IMR-90 (cell line): ENCODE measurements at regions not wholly inside any gene's neighbourhood (a gene's known extent, or its start where the extent isn't known, plus 50 kb on each side); places are given as distances from the start of the nearest gene placed in this dataset.

Source experiments
- ATAC-seq: fragments of 200-7000 bp; cut with Tn5 transposase; 2 replicates; pipeline ENCODE4 v1.9.1; 2020; ENCODE audit warnings: low read depth, mild to moderate bottlenecking, moderate library complexity
- BruUV-seq: library from RNA; stranded (reverse); fragments of 400-500 nt; replicated peaks from 2 replicates; lab custom pipeline; 2021; lab: Mats Ljungman, UMichigan
- CTCF ChIA-PET: fragments of 300-600 bp; formaldehyde crosslinking; extraction: SDS; loops from one replicate; lab custom pipeline; 2021; ENCODE audit warnings: antibody characterized with exemption; lab: Yijun Ruan, JAX
- POLR2A ChIA-PET: fragments of 300-600 bp; sonication (Branson Sonifier 250); formaldehyde crosslinking; loops from one replicate; lab custom pipeline; 2022; ENCODE audit warnings: antibody characterized with exemption; ENCODE audit not compliant: unreplicated experiment; lab: Charles Lee
- DNase-seq: peaks from one replicate; pipeline ENCODE4 v3.0.0; 2013
- H2AFZ ChIP-seq: replicated peaks from 2 replicates; pipeline ENCODE3; 2013; ENCODE audit warnings: low read length, mild to moderate bottlenecking; ENCODE audit not compliant: poor library complexity
- H2AK5ac ChIP-seq: 2 replicates; pipeline ENCODE4 v1.6.1; 2013; ENCODE audit warnings: low read depth, low read length, inconsistent platforms
- H2AK9ac ChIP-seq: replicated peaks from 2 replicates; pipeline ENCODE3; 2013; ENCODE audit warnings: mild to moderate bottlenecking, low read depth, low read length, moderate library complexity; ENCODE audit not compliant: poor library complexity
- H2BK120ac ChIP-seq: 2 replicates; pipeline ENCODE4 v1.6.1; 2013; ENCODE audit warnings: low read depth, low read length, inconsistent platforms
- H2BK15ac ChIP-seq: 3 replicates; pipeline ENCODE4 v1.6.1; 2013; ENCODE audit warnings: low read depth, low read length, inconsistent platforms
- H2BK20ac ChIP-seq: 2 replicates; pipeline ENCODE4 v1.6.1; 2013; ENCODE audit warnings: low read depth, mild to moderate bottlenecking, inconsistent platforms, low read length, moderate library complexity
- H2BK5ac ChIP-seq: 2 replicates; pipeline ENCODE4 v1.6.1; 2013; ENCODE audit warnings: mild to moderate bottlenecking, low read depth, low read length, inconsistent platforms; ENCODE audit not compliant: poor library complexity, severe bottlenecking
- H3K14ac ChIP-seq: replicated peaks from 2 replicates; pipeline ENCODE4 v1.6.1; 2013; ENCODE audit warnings: low read depth, low read length, inconsistent platforms
- H3K18ac ChIP-seq: 2 replicates; pipeline ENCODE4 v1.6.1; 2013; ENCODE audit warnings: low read depth, low read length, control low read depth
- H3K23ac ChIP-seq: 2 replicates; pipeline ENCODE4 v1.6.1; 2013; ENCODE audit warnings: low read depth, low read length, inconsistent platforms
- H3K27ac ChIP-seq: 2 replicates; pipeline ENCODE4 v1.5.1; 2013; ENCODE audit warnings: mild to moderate bottlenecking, control low read depth, low read length; ENCODE audit not compliant: insufficient read depth
- H3K27me3 ChIP-seq: 2 replicates; pipeline ENCODE4 v1.6.1; 2013; ENCODE audit warnings: low read length; ENCODE audit not compliant: control insufficient read depth, insufficient read depth
- H3K36me3 ChIP-seq: 2 replicates; pipeline ENCODE4 v1.6.1; 2013; ENCODE audit warnings: low read length, mixed read lengths; ENCODE audit not compliant: control insufficient read depth, insufficient read depth
- H3K4ac ChIP-seq: 2 replicates; pipeline ENCODE4 v1.6.1; 2013; ENCODE audit warnings: low read depth, low read length, inconsistent platforms
- H3K4me1 ChIP-seq: 2 replicates; pipeline ENCODE4 v1.6.1; 2013; ENCODE audit warnings: low read length, mixed read lengths; ENCODE audit not compliant: control insufficient read depth, insufficient read depth
- H3K4me2 ChIP-seq: 2 replicates; pipeline ENCODE4 v1.6.1; 2013; ENCODE audit warnings: low read depth, mild to moderate bottlenecking, control low read depth, low read length, moderate library complexity
- H3K4me3 ChIP-seq: 2 replicates; pipeline ENCODE4 v1.5.1; 2013; ENCODE audit warnings: low read depth, mild to moderate bottlenecking, control low read depth, low read length, moderate library complexity; ENCODE audit not compliant: insufficient read depth
- H3K56ac ChIP-seq: 2 replicates; pipeline ENCODE4 v1.6.1; 2013; ENCODE audit warnings: low read length, inconsistent platforms; ENCODE audit not compliant: insufficient read depth; ENCODE audit errors: extremely low read depth
- H3K79me1 ChIP-seq, 2 experiments: 2 replicates each; pipeline ENCODE4 v1.6.1; 2013; ENCODE audit warnings: low read length in 2 of 2, inconsistent platforms in 1 of 2, low read depth in 1 of 2
- H3K9ac ChIP-seq: 2 replicates; pipeline ENCODE4 v1.6.1; 2013; ENCODE audit warnings: low read depth, low read length, control low read depth
- H3K9me1 ChIP-seq: 2 replicates; pipeline ENCODE4 v1.6.1; 2013; ENCODE audit warnings: low read length, inconsistent platforms; ENCODE audit not compliant: insufficient read depth
- H3K9me3 ChIP-seq: 2 replicates; pipeline ENCODE4 v1.6.1; 2013; ENCODE audit warnings: low read length; ENCODE audit not compliant: control insufficient read depth, insufficient read depth
- H4K20me1 ChIP-seq: 2 replicates; pipeline ENCODE4 v1.6.1; 2013; ENCODE audit warnings: low read length, inconsistent platforms; ENCODE audit not compliant: insufficient read depth
- H4K5ac ChIP-seq: 2 replicates; pipeline ENCODE4 v1.6.1; 2013; ENCODE audit warnings: mild to moderate bottlenecking, low read depth, low read length, control low read depth
- H4K8ac ChIP-seq, 2 experiments: 2 replicates each; pipeline ENCODE4 v1.6.1; 2013; ENCODE audit warnings: low read depth in 2 of 2, low read length in 2 of 2, control low read depth in 1 of 2, inconsistent platforms in 1 of 2
- H4K91ac ChIP-seq: 2 replicates; pipeline ENCODE4 v1.6.1; 2013; ENCODE audit warnings: low read depth, low read length, inconsistent platforms; ENCODE audit not compliant: insufficient read depth
- CHD1 ChIP-seq: IDR thresholded peaks from 2 replicates; pipeline ENCODE4 v1.6.1; 2012; ENCODE audit warnings: low read depth, low read length, improper control_type of control experiment
- CTCF ChIP-seq: conservative IDR thresholded peaks from 2 replicates; pipeline ENCODE4 v1.5.1; 2012; ENCODE audit warnings: mild to moderate bottlenecking, low read depth, low read length, improper control_type of control experiment
- MXI1 ChIP-seq: IDR thresholded peaks from 2 replicates; pipeline ENCODE4 v1.6.1; 2012; ENCODE audit warnings: low read depth, mild to moderate bottlenecking, low read length, moderate library complexity, borderline replicate concordance
- POLR2A ChIP-seq: IDR thresholded peaks from 2 replicates; pipeline ENCODE4 v1.6.1; 2012; ENCODE audit warnings: mild to moderate bottlenecking, low read depth, low read length
- RAD21 ChIP-seq: IDR thresholded peaks from 2 replicates; pipeline ENCODE4 v1.6.1; 2012; ENCODE audit warnings: low read length, improper control_type of control experiment
- RFX5 ChIP-seq: IDR thresholded peaks from 2 replicates; pipeline ENCODE4 v1.8.0; 2012; ENCODE audit warnings: low read depth, mild to moderate bottlenecking, low read length, moderate library complexity
- SMC3 ChIP-seq: fragments of 150-350 bp; IDR thresholded peaks from 2 replicates; pipeline ENCODE4 v1.6.1; 2016; ENCODE audit warnings: low read depth, mild to moderate bottlenecking, antibody characterized with exemption, low read length, moderate library complexity
- WGBS, 2 experiments: methylation state at CpG; one replicate each; pipeline versions ENCODE4 v1.1.5 to v1.1.7; 2013; ENCODE audit warnings: missing lambda C conversion rate in 2 of 2; ENCODE audit not compliant: insufficient read length in 1 of 2; ENCODE audit errors: extremely low coverage in 2 of 2; 5-methylcytosine and 5-hydroxymethylcytosine counted together
- dilution Hi-C: fragments of 300-500 bp; cut with HindIII; formaldehyde crosslinking; loops from one replicate; pipeline ENCODE4 v1.14.3; 2018; ENCODE audit warnings: low sequenced_read_pairs; ENCODE audit not compliant: unreplicated experiment
- in situ Hi-C: fragments of 300-500 bp; cut with MboI; formaldehyde crosslinking; loops from 3 replicates; pipeline ENCODE4 v1.14.3; 2019; ENCODE audit warnings: low sequenced_read_pairs, inconsistent platforms, mixed read lengths
- intact Hi-C: fragments of 100-400 bp; cut with micrococcal nuclease; formaldehyde crosslinking; loops from 2 replicates; pipeline ENCODE4 v1.10.0; 2022
- TF ChIP-seq, protein P1 (sequence below): fragments of 150-350 bp; IDR thresholded peaks from 2 replicates; pipeline ENCODE4 v1.6.1; 2017; ENCODE audit warnings: mild to moderate bottlenecking, antibody characterized with exemption, low read length, low read depth
- TF ChIP-seq, protein P2 (sequence below): fragments of 150-350 bp; IDR thresholded peaks from 2 replicates; pipeline ENCODE4 v1.6.1; 2016; ENCODE audit warnings: low read depth, mild to moderate bottlenecking, low read length, moderate library complexity, borderline replicate concordance

DNA sequence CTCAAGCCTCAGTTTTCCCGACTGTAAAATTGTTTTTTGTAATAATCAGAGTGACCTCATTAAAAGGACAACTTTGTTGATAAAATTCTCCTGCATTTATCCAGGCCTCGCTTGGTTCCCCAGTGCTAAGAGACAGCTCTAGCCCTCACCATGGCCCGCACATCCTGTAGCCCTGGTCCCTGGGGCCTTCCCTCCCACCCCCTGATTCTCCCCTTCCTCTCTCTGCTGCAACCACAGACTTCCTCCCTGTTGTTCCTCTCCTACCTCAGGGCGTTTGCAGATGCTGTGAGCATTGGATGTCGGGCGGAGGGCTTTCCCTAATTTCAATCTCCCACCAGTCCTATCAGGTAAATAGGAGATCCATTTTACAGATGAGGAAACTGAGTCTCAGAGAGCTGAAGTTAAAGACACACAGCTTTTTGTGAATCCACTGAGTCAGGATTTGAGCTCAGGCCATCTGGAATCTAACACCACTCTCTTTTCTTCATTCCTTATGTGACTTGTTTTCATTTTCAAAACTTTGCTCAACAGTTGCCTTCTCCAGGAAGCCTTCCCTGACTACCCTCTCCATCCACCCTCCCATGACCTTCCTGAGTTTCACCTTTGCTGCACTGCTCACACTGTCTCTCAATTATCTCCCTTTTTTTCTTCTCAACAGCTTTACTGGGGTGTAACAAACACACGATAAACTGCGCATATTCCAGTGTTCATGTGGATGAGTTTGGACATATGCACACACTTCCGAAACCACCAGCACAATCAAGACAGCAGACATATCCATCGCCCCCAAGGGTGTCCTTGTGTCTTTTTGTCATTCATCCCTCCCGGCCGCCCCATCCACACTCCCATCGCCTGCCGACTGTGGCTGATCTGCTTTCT is 107.1 kb downstream of the CEBPB start (continued):
- TF ChIP-seq SMC3: no peak
- no peak for TF ChIP-seq POLR2A
- no peak for TF ChIP-seq RFX5

GRCh38 chr20:50298554-50299324 is 108.1 kb downstream of the CEBPB start:
- Histone ChIP-seq H3K9me1 (peaks cover 4% of the 10 kb centered on the region), H3K56ac (no peak overlapping the region), H3K18ac (peak overlapping the region; percentile 9; the same call in 1 of the 2 replicates), H3K9me3 (no peaks in the 10 kb centered on the region), H3K27me3 (no peaks in the 10 kb centered on the region), H3K27ac (no peak overlapping the region), H2AK5ac (peak overlapping the region; percentile 93), H4K20me1 (no peaks in the 10 kb centered on the region), H3K79me1 (peaks cover 0 to 4% of the 10 kb centered on the region in 2 experiments; a peak in 2 of 4 replicates), H2BK15ac (peak overlapping the region; percentile 60; the same call in 1 of the 3 replicates), H3K4me2 (no peak overlapping the region), H2BK20ac (peak overlapping the region; percentile 83; the same call in 1 of the 2 replicates), H3K4ac (peak overlapping the region; percentile 76), H2AK9ac (peak overlapping the region; percentile 60), H4K5ac (peak overlapping the region; percentile 65; the same call in 1 of the 2 replicates), H2AFZ (peak overlapping the region; percentile 13), H2BK120ac (peak overlapping the region; percentile 75), H3K9ac (no peak overlapping the region), H3K14ac (peak overlapping the region; percentile 23; the same call in 1 of the 2 replicates), H4K8ac (no peak overlapping the region), H3K4me1 (peaks cover 13% of the 10 kb centered on the region), H2BK5ac (peak overlapping the region; percentile 15), H3K23ac (no peak overlapping the region), H3K4me3 (no peak overlapping the region), H3K36me3 (no peaks in the 10 kb centered on the region), H4K91ac (peak overlapping the region; percentile 76)
- BruUV-seq: no TSS peak
- dilution Hi-C loops: no loop called here
- intact Hi-C loops: no loop called here
- TF ChIP-seq RAD21 (no peak), MXI1 (no peak), CHD1 (no peak), CTCF (no peak)
- TF ChIP-seq, protein P1, sequence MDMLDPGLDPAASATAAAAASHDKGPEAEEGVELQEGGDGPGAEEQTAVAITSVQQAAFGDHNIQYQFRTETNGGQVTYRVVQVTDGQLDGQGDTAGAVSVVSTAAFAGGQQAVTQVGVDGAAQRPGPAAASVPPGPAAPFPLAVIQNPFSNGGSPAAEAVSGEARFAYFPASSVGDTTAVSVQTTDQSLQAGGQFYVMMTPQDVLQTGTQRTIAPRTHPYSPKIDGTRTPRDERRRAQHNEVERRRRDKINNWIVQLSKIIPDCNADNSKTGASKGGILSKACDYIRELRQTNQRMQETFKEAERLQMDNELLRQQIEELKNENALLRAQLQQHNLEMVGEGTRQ: no peak
- TF ChIP-seq, protein P2, sequence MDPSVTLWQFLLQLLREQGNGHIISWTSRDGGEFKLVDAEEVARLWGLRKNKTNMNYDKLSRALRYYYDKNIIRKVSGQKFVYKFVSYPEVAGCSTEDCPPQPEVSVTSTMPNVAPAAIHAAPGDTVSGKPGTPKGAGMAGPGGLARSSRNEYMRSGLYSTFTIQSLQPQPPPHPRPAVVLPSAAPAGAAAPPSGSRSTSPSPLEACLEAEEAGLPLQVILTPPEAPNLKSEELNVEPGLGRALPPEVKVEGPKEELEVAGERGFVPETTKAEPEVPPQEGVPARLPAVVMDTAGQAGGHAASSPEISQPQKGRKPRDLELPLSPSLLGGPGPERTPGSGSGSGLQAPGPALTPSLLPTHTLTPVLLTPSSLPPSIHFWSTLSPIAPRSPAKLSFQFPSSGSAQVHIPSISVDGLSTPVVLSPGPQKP: no peak
- in situ Hi-C loops: no loop called here
- DNase-seq (no peak), ATAC-seq (no peak)
- 92% methylated on average over 7 of the region's 20 CpGs; no CpG with 5 or more reads in 1 of the 2 experiments for WGBS, 2 experiments
- CTCF ChIA-PET: no interaction called here
- POLR2A ChIA-PET: no interaction called here
